A172 (cell line): ENCODE measurements at regions not wholly inside any gene's neighbourhood (a gene's known extent, or its start where the extent isn't known, plus 50 kb on each side); places are given as distances from the start of the nearest gene placed in this dataset.

Source experiments
- DNase-seq: peaks from one replicate; pipeline ENCODE4 v3.0.0-alpha.2; 2015; ENCODE audit warnings: low spot score

GRCh38 chr14:80378084-80378690 is 166.9 kb upstream of the DIO2 start:
- DNase-seq, result no peak

- DNase-seq, result no peak
Observed at GRCh38 chr14:80364816-80365215, 153.5 kb upstream of the DIO2 start.

GRCh38 chr14:80364274-80364673 is 153.0 kb upstream of the DIO2 start:
- DNase-seq, result peak; percentile 12

GRCh38 chr14:80358112-80358511 is 146.8 kb upstream of the DIO2 start:
- DNase-seq, result no peak

- no peak for DNase-seq
Observed at GRCh38 chr14:80356413-80356812, 145.1 kb upstream of the DIO2 start.

- no peak for DNase-seq
Observed at GRCh38 chr14:80354860-80355581, 143.7 kb upstream of the DIO2 start.

- DNase-seq, result no peak
Observed at GRCh38 chr14:80352471-80352870, 141.2 kb upstream of the DIO2 start.

- no peak for DNase-seq
Observed at GRCh38 chr14:80350707-80351106, 139.4 kb upstream of the DIO2 start.

- no peak for DNase-seq
Observed at GRCh38 chr14:80346395-80346794, 135.1 kb upstream of the DIO2 start.

- no peak for DNase-seq
Observed at GRCh38 chr14:80344208-80344607, 132.9 kb upstream of the DIO2 start.

- DNase-seq, result no peak
Observed at GRCh38 chr14:80336608-80337106, 125.4 kb upstream of the DIO2 start.

GRCh38 chr14:80325688-80326087 is 114.4 kb upstream of the DIO2 start:
- no peak for DNase-seq

GRCh38 chr14:80325112-80325511 is 113.8 kb upstream of the DIO2 start:
- DNase-seq, result no peak

- DNase-seq, result no peak
Observed at GRCh38 chr14:80324649-80325048, 113.3 kb upstream of the DIO2 start.

GRCh38 chr14:80323038-80323665 is 111.8 kb upstream of the DIO2 start:
- no peak for DNase-seq

GRCh38 chr14:80316441-80316840 is 105.1 kb upstream of the DIO2 start:
- DNase-seq, result no peak

GRCh38 chr14:80315681-80316080 is 104.4 kb upstream of the DIO2 start:
- DNase-seq, result no peak

- no peak for DNase-seq
Observed at GRCh38 chr14:80313806-80314205, 102.5 kb upstream of the DIO2 start.

GRCh38 chr14:80310938-80311750 is 99.8 kb upstream of the DIO2 start:
- DNase-seq, result no peak

GRCh38 chr14:80304125-80304766 is 92.9 kb upstream of the DIO2 start:
- no peak for DNase-seq

- no peak for DNase-seq
Observed at GRCh38 chr14:80300351-80300750, 89.0 kb upstream of the DIO2 start.
